Body of pancreas (tissue), 4 donors: ENCODE measurements at regions not wholly inside any gene's neighbourhood (a gene's known extent, or its start where the extent isn't known, plus 50 kb on each side); places are given as distances from the start of the nearest gene placed in this dataset.
"Not testable (repeated sequence)": the region's sequence is repeated elsewhere in the genome, so short reads cannot be mapped to it uniquely, and the experiment has no call there.

Experiments
- ATAC-seq: fragments of 150-250 bp; one replicate; pipeline ENCODE4 v1.9.1; 2016
- DNase-seq, 4 donors: peaks; one replicate each; pipeline ENCODE4 v3.0.0-alpha.2; 2019
- H3K27ac ChIP-seq, 4 donors: fragments of 200-600 bp; sonication (generic); 1 replicate in 3 of 4; 2 replicates in 1 of 4; pipeline versions ENCODE4 v1.5.1 to v1.6.1; 2016 to 2019; ENCODE audit warnings: mild to moderate bottlenecking in 1 of 4, mixed read lengths in 1 of 4, moderate library complexity in 1 of 4
- H3K27me3 ChIP-seq, 2 donors: fragments of 200-600 bp; sonication (generic); one replicate each; pipeline ENCODE4 v1.6.0; 2016; ENCODE audit warnings: mild to moderate bottlenecking in 1 of 2
- H3K36me3 ChIP-seq, 2 donors: fragments of 200-600 bp; sonication (generic); replicated peaks in 1 of 2; 2 replicates each; pipeline ENCODE4 v1.5.1; 2016; ENCODE audit warnings: low read depth in 2 of 2; ENCODE audit not compliant: insufficient read depth in 1 of 2
- H3K4me1 ChIP-seq: fragments of 200-600 bp; sonication (generic); one replicate; pipeline ENCODE4 v1.6.0; 2016
- H3K4me3 ChIP-seq, 2 donors: fragments of 200-600 bp; sonication (generic); 1 replicate in 1 of 2; 2 replicates in 1 of 2; pipeline ENCODE4 v1.5.1; 2016 to 2019
- H3K9me3 ChIP-seq, 3 donors: fragments of 200-600 bp; sonication (generic); 1 replicate in 2 of 3; 2 replicates in 1 of 3; pipeline ENCODE4 v1.5.1; 2016
- CTCF ChIP-seq, 7 experiments: fragments of 450-650 bp in 4 of 7; fragments of 200-600 bp in 3 of 7; sonication (generic) in 3 of 7; IDR thresholded peaks; one replicate each; pipeline ENCODE4 v1.5.1; 2016 to 2019; ENCODE audit warnings: antibody characterized with exemption in 7 of 7
- POLR2A ChIP-seq, 3 donors: fragments of 450-650 bp; IDR thresholded peaks; one replicate each; pipeline ENCODE4 v1.6.1; 2016; ENCODE audit warnings: antibody characterized with exemption in 3 of 3, mild to moderate bottlenecking in 2 of 3
- WGBS, 2 donors: methylation state at CpG; one replicate each; pipeline ENCODE4 v1.1.5; 2017; 5-methylcytosine and 5-hydroxymethylcytosine counted together
- intact Hi-C: fragments of 100-400 bp; cut with DNase I; formaldehyde crosslinking; loops from one replicate; pipeline ENCODE4 v1.15.1; 2023

GRCh38 chr2:132276571-132276981, 114.8 kb upstream of the ANKRD30BL start:
- H3K27ac ChIP-seq: no peak overlapping the region
- H3K36me3 ChIP-seq: no peaks in the 10 kb centered on the region
- no peak for ATAC-seq
- no peaks in the 10 kb centered on the region for H3K9me3 ChIP-seq
- intact Hi-C loops: no loop called here
- no peaks in the 10 kb centered on the region for H3K27me3 ChIP-seq
- TF ChIP-seq POLR2A (IDR thresholded peaks at IDR 0.05): no peak
- TF ChIP-seq CTCF (IDR thresholded peaks at IDR 0.05): no peak
- WGBS, 2 donors: 38 to 42% methylated on average over 10 of the region's 10 CpGs
- DNase-seq: no peak
- H3K4me3 ChIP-seq: no peak overlapping the region
- no peaks in the 10 kb centered on the region for H3K4me1 ChIP-seq

GRCh38 chr2:132278267-132278666, 116.5 kb upstream of the ANKRD30BL start:
- no peak for TF ChIP-seq CTCF (IDR thresholded peaks at IDR 0.05)
- no peak for TF ChIP-seq POLR2A (IDR thresholded peaks at IDR 0.05)
- H3K27me3 ChIP-seq: no peaks in the 10 kb centered on the region
- no peaks in the 10 kb centered on the region for H3K4me1 ChIP-seq
- 84 to 90% methylated on average over 11 to 23 of the region's 23 CpGs for WGBS, 2 donors
- H3K27ac ChIP-seq: no peak overlapping the region
- no peak for ATAC-seq
- H3K9me3 ChIP-seq: no peaks in the 10 kb centered on the region
- DNase-seq: no peak
- H3K4me3 ChIP-seq: no peak overlapping the region
- intact Hi-C loops: no loop called here
- H3K36me3 ChIP-seq: no peaks in the 10 kb centered on the region

GRCh38 chr2:132279344-132279743, 117.6 kb upstream of the ANKRD30BL start:
- H3K4me1 ChIP-seq: no peaks in the 10 kb centered on the region
- H3K4me3 ChIP-seq: no peak overlapping the region
- H3K27me3 ChIP-seq: no peaks in the 10 kb centered on the region
- H3K9me3 ChIP-seq: no peaks in the 10 kb centered on the region
- H3K36me3 ChIP-seq: no peaks in the 10 kb centered on the region
- H3K27ac ChIP-seq: no peak overlapping the region
- 85 to 89% methylated on average over 11 of the region's 11 CpGs for WGBS, 2 donors
- DNase-seq (no peak), ATAC-seq (no peak)
- intact Hi-C loops: no loop called here
- TF ChIP-seq CTCF (IDR thresholded peaks at IDR 0.05) (no peak), POLR2A (IDR thresholded peaks at IDR 0.05) (no peak)

GRCh38 chr2:132279930-132280615, 118.3 kb upstream of the ANKRD30BL start:
- H3K27ac ChIP-seq: no peak overlapping the region
- ATAC-seq (no peak), DNase-seq (no peak)
- H3K36me3 ChIP-seq: no peaks in the 10 kb centered on the region
- WGBS, 2 donors: 95 to 99% methylated on average over 19 to 26 of the region's 31 CpGs
- TF ChIP-seq CTCF (IDR thresholded peaks at IDR 0.05) (no peak), POLR2A (IDR thresholded peaks at IDR 0.05) (no peak)
- H3K27me3 ChIP-seq: no peaks in the 10 kb centered on the region
- H3K9me3 ChIP-seq: no peaks in the 10 kb centered on the region
- intact Hi-C loops: no loop called here
- H3K4me1 ChIP-seq: no peaks in the 10 kb centered on the region
- H3K4me3 ChIP-seq: no peak overlapping the region

- DNase-seq (no peak), ATAC-seq (no peak)
- Histone ChIP-seq H3K4me1 (no peaks in the 10 kb centered on the region), H3K4me3 (no peak overlapping the region), H3K27ac (no peak overlapping the region), H3K27me3 (no peaks in the 10 kb centered on the region), H3K36me3 (no peaks in the 10 kb centered on the region), H3K9me3 (no peaks in the 10 kb centered on the region)
- WGBS, 2 donors: 81 to 92% methylated on average over 6 to 9 of the region's 12 CpGs
- no peak for TF ChIP-seq POLR2A (IDR thresholded peaks at IDR 0.05)
- no peak for TF ChIP-seq CTCF (IDR thresholded peaks at IDR 0.05)
- intact Hi-C loops: no loop called here
These were observed 119.2 kb upstream of the ANKRD30BL start for GRCh38 chr2:132280912-132281311.

- 72 to 74% methylated on average over 6 of the region's 6 CpGs for WGBS, 2 donors
- H3K36me3 ChIP-seq, H3K4me1 ChIP-seq, H3K4me3 ChIP-seq, H3K9me3 ChIP-seq, H3K27me3 ChIP-seq, ATAC-seq, DNase-seq, H3K27ac ChIP-seq, intact Hi-C loops: not testable (repeated sequence)
These were observed 120.4 kb upstream of the ANKRD30BL start for GRCh38 chr2:132282104-132282503.
